Neural cell (in vitro differentiated cells): ENCODE measurements at regions not wholly inside any gene's neighbourhood (a gene's known extent, or its start where the extent isn't known, plus 50 kb on each side); places are given as distances from the start of the nearest gene placed in this dataset.

Source experiments
- H2AFZ ChIP-seq: fragments of 200-600, 300-800 bp; sonication (generic), shearing (Covaris generic); 2 replicates; pipeline ENCODE4 v1.6.0; 2014; ENCODE audit warnings: low read depth, mild to moderate bottlenecking, antibody characterized with exemption, low read length, moderate library complexity
- H3F3A ChIP-seq: fragments of 200-600 bp; shearing (Covaris generic); 2 replicates; pipeline ENCODE4 v1.6.1; 2016; ENCODE audit warnings: mild to moderate bottlenecking, moderate library complexity, mixed read lengths, antibody characterized with exemption, low read length; ENCODE audit not compliant: insufficient read depth, poor library complexity, severe bottlenecking
- H3K27ac ChIP-seq: fragments of 200-600, 300-800 bp; sonication (generic), shearing (Covaris generic); 2 replicates; pipeline ENCODE4 v1.5.1; 2014; ENCODE audit warnings: mild to moderate bottlenecking, low read length, moderate library complexity
- H3K27me3 ChIP-seq: fragments of 300-800, 200-600 bp; sonication (generic), shearing (Covaris generic); 2 replicates; pipeline ENCODE4 v1.6.0; 2014; ENCODE audit warnings: mild to moderate bottlenecking, low read depth, low read length, moderate library complexity; ENCODE audit not compliant: insufficient read depth
- H3K36me3 ChIP-seq: fragments of 300-800, 200-600 bp; sonication (generic), shearing (Covaris generic); 2 replicates; pipeline ENCODE4 v1.5.1; 2014; ENCODE audit warnings: mild to moderate bottlenecking, antibody characterized with exemption, low read length, moderate library complexity; ENCODE audit not compliant: insufficient read depth
- H3K4me2 ChIP-seq: fragments of 300-800, 200-600 bp; sonication (generic), shearing (Covaris generic); 2 replicates; pipeline ENCODE4 v1.6.0; 2014; ENCODE audit warnings: mild to moderate bottlenecking, low read length
- H3K4me3 ChIP-seq: fragments of 300-800, 200-600 bp; sonication (generic), shearing (Covaris generic); 2 replicates; pipeline ENCODE4 v1.5.1; 2014; ENCODE audit warnings: mild to moderate bottlenecking, low read length, moderate library complexity
- H3K79me2 ChIP-seq: fragments of 200-600 bp; shearing (Covaris generic); replicated peaks from 2 replicates; pipeline ENCODE4 v1.6.0; 2014; ENCODE audit warnings: mild to moderate bottlenecking, low read length, moderate library complexity; ENCODE audit not compliant: insufficient read depth
- H3K9ac ChIP-seq: fragments of 300-800, 200-600 bp; sonication (generic), shearing (Covaris generic); 2 replicates; pipeline ENCODE4 v1.6.1; 2016; ENCODE audit warnings: mild to moderate bottlenecking, low read length, mixed read lengths
- H3K9me2 ChIP-seq: fragments of 200-600 bp; shearing (Covaris generic); 2 replicates; pipeline ENCODE4 v1.6.1; 2016; ENCODE audit warnings: mild to moderate bottlenecking, low read length, mixed read lengths; ENCODE audit not compliant: insufficient read depth
- H3K9me3 ChIP-seq: fragments of 200-600, 300-800 bp; sonication (generic), shearing (Covaris generic); 2 replicates; pipeline ENCODE4 v1.6.1; 2016; ENCODE audit warnings: mild to moderate bottlenecking, mixed run types, low read length, moderate library complexity, mixed read lengths
- H4K20me1 ChIP-seq: fragments of 200-600 bp; shearing (Covaris generic); 2 replicates; pipeline ENCODE4 v1.6.1; 2016; ENCODE audit warnings: mild to moderate bottlenecking, mixed run types; ENCODE audit not compliant: insufficient read depth
- CTCF ChIP-seq: fragments of 450-650 bp; IDR thresholded peaks from 2 replicates; pipeline ENCODE4 v1.5.1; 2014; ENCODE audit warnings: antibody characterized with exemption, mild to moderate bottlenecking, moderate library complexity; ENCODE audit not compliant: poor library complexity, severe bottlenecking
- EP300 ChIP-seq: fragments of 450-650 bp; conservative IDR thresholded peaks from 2 replicates; pipeline ENCODE4 v1.6.1; 2014; ENCODE audit warnings: antibody characterized with exemption, mild to moderate bottlenecking, moderate library complexity; ENCODE audit not compliant: poor library complexity, severe bottlenecking
- EZH2 ChIP-seq: fragments of 200-600, 300-800 bp; shearing (Covaris generic), sonication (generic); IDR thresholded peaks from 2 replicates; pipeline ENCODE4 v1.6.1; 2014; ENCODE audit warnings: antibody characterized with exemption, low read length, borderline replicate concordance, mild to moderate bottlenecking; ENCODE audit not compliant: insufficient read depth, poor library complexity, severe bottlenecking
- MXI1 ChIP-seq: fragments of 450-650 bp; conservative IDR thresholded peaks from 2 replicates; pipeline ENCODE4 v1.6.1; 2014; ENCODE audit warnings: antibody characterized with exemption, mild to moderate bottlenecking; ENCODE audit not compliant: poor library complexity, severe bottlenecking
- POLR2AphosphoS5 ChIP-seq: IDR thresholded peaks from 2 replicates; pipeline ENCODE4 v1.6.1; 2012
- RAD21 ChIP-seq: fragments of 450-650 bp; conservative IDR thresholded peaks from 2 replicates; pipeline ENCODE4 v1.6.1; 2014; ENCODE audit warnings: antibody characterized with exemption, mild to moderate bottlenecking, moderate library complexity
- REST ChIP-seq: IDR thresholded peaks from 2 replicates; pipeline ENCODE4 v1.6.1; 2012; ENCODE audit warnings: borderline replicate concordance
- SMC3 ChIP-seq: fragments of 450-650 bp; conservative IDR thresholded peaks from 2 replicates; pipeline ENCODE4 v1.6.1; 2014; ENCODE audit warnings: antibody characterized with exemption, mild to moderate bottlenecking, moderate library complexity; ENCODE audit not compliant: poor library complexity
- TAF1 ChIP-seq: IDR thresholded peaks from 2 replicates; pipeline ENCODE4 v1.6.1; 2012; ENCODE audit warnings: low read depth

DNA sequence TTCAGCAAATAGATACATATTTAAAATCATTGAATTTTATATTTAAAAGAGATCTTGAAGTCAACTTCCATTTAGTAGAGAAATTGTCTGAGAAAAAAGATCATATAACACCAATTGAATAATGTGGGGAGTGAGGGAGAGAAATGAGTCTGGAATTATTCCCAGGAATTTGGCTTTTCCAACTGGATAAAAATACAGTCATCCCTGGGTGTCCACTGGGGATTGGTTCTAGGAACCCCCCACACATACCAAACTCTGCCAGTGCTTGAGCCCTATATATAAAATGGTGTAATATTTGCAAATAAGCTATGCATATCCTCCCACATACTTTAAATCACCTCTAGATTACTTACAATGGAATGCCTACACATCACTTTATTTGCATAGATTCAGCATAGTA, 162.8 kb upstream of the SEMA3C start:
- Histone ChIP-seq H3K4me2 (no peak overlapping the region), H3K79me2 (no peaks in the 10 kb centered on the region), H3K36me3 (no peaks in the 10 kb centered on the region), H3K4me3 (no peak overlapping the region), H4K20me1 (no peaks in the 10 kb centered on the region), H3K9me3 (peaks cover 5% of the 10 kb centered on the region), H2AFZ (no peak overlapping the region), H3K27me3 (no peaks in the 10 kb centered on the region), H3K9ac (no peak overlapping the region), H3K27ac (no peak overlapping the region), H3F3A (no peaks in the 10 kb centered on the region), H3K9me2 (no peaks in the 10 kb centered on the region)
- TF ChIP-seq POLR2AphosphoS5 (no peak), EP300 (no peak), RAD21 (no peak), CTCF (no peak), MXI1 (no peak), SMC3 (no peak), REST (no peak), EZH2 (no peak), TAF1 (no peak)

GRCh38 chr7:81080553-81080952, 161.7 kb upstream of the SEMA3C start:
- Histone ChIP-seq H3K9ac (no peak overlapping the region), H3K4me3 (no peak overlapping the region), H3K4me2 (no peak overlapping the region), H3K79me2 (no peaks in the 10 kb centered on the region), H4K20me1 (no peaks in the 10 kb centered on the region), H3K9me2 (no peaks in the 10 kb centered on the region), H3F3A (no peaks in the 10 kb centered on the region), H2AFZ (no peak overlapping the region), H3K36me3 (no peaks in the 10 kb centered on the region), H3K27me3 (no peaks in the 10 kb centered on the region), H3K9me3 (peaks cover 5% of the 10 kb centered on the region), H3K27ac (no peak overlapping the region)
- no peak for TF ChIP-seq CTCF
- TF ChIP-seq POLR2AphosphoS5: no peak
- TF ChIP-seq SMC3: no peak
- TF ChIP-seq EZH2: no peak
- TF ChIP-seq RAD21: no peak
- no peak for TF ChIP-seq REST
- no peak for TF ChIP-seq TAF1
- TF ChIP-seq EP300: no peak
- no peak for TF ChIP-seq MXI1
